ENCODE measurements at regions not wholly inside any gene's neighbourhood (a gene's known extent, or its start where the extent isn't known, plus 50 kb on each side); places are given as distances from the start of the nearest gene placed in this dataset.

GRCh38 chr14:27386391-27386790 is 788.6 kb upstream of the NOVA1 start:
- no peak for DNase-seq (ENCODE audit: low spot score)

- no peak for DNase-seq (ENCODE audit: low spot score)
These were observed 789.6 kb upstream of the NOVA1 start for GRCh38 chr14:27387463-27387862.

- DNase-seq (ENCODE audit: low spot score): no peak
These were observed 791.6 kb upstream of the NOVA1 start for GRCh38 chr14:27389402-27389801.

- DNase-seq (ENCODE audit: low spot score): no peak
These were observed 792.3 kb upstream of the NOVA1 start for GRCh38 chr14:27390155-27390554.

GRCh38 chr14:27391331-27391730 is 793.5 kb upstream of the NOVA1 start:
- no peak for DNase-seq (ENCODE audit: low spot score)

GRCh38 chr14:27392153-27392552 is 794.3 kb upstream of the NOVA1 start:
- DNase-seq (ENCODE audit: low spot score): no peak

- DNase-seq (ENCODE audit: low spot score): no peak
These were observed 812.1 kb upstream of the NOVA1 start for GRCh38 chr14:27409944-27410343.

- DNase-seq (ENCODE audit: low spot score): no peak
These were observed 813.1 kb upstream of the NOVA1 start for GRCh38 chr14:27410981-27411380.

- no peak for DNase-seq (ENCODE audit: low spot score)
These were observed 830.0 kb upstream of the NOVA1 start for GRCh38 chr14:27427796-27428195.

- DNase-seq (ENCODE audit: low spot score): no peak
These were observed 838.3 kb upstream of the NOVA1 start for GRCh38 chr14:27435923-27436670.

GRCh38 chr14:27484633-27485032 is 886.8 kb upstream of the NOVA1 start:
- no peak for DNase-seq (ENCODE audit: low spot score)

- DNase-seq (ENCODE audit: low spot score): no peak
These were observed 887.4 kb upstream of the NOVA1 start for GRCh38 chr14:27485193-27485592.

GRCh38 chr14:27506272-27506671 is 908.4 kb upstream of the NOVA1 start:
- no peak for DNase-seq (ENCODE audit: low spot score)

GRCh38 chr14:27528328-27528727 is 930.5 kb upstream of the NOVA1 start:
- peak; percentile 9 for DNase-seq (ENCODE audit: low spot score)

- DNase-seq (ENCODE audit: low spot score): no peak
These were observed 938.9 kb upstream of the NOVA1 start for GRCh38 chr14:27536748-27537147.

GRCh38 chr14:27546111-27546510 is 948.3 kb upstream of the NOVA1 start:
- DNase-seq (ENCODE audit: low spot score): no peak

- no peak for DNase-seq (ENCODE audit: low spot score)
These were observed 956.0 kb upstream of the NOVA1 start for GRCh38 chr14:27553790-27554189.

GRCh38 chr14:27557445-27557844 is 959.6 kb upstream of the NOVA1 start:
- no peak for DNase-seq (ENCODE audit: low spot score)

- DNase-seq (ENCODE audit: low spot score): no peak
These were observed 962.0 kb upstream of the NOVA1 start for GRCh38 chr14:27559848-27560247.

- DNase-seq (ENCODE audit: low spot score): no peak
These were observed 969.1 kb upstream of the NOVA1 start for GRCh38 chr14:27566843-27567382.

- no peak for DNase-seq (ENCODE audit: low spot score)
These were observed 975.2 kb upstream of the NOVA1 start for GRCh38 chr14:27573018-27573417.

- DNase-seq (ENCODE audit: low spot score): no peak
These were observed 989.3 kb upstream of the NOVA1 start for GRCh38 chr14:27587103-27587502.

- no peak for DNase-seq (ENCODE audit: low spot score)
These were observed 1007.4 kb upstream of the NOVA1 start for GRCh38 chr14:27605282-27605681.

- DNase-seq (ENCODE audit: low spot score): no peak
These were observed 1010.5 kb upstream of the NOVA1 start for GRCh38 chr14:27608377-27608776.
